Neural progenitor cell (in vitro differentiated cells): ENCODE measurements at regions not wholly inside any gene's neighbourhood (a gene's known extent, or its start where the extent isn't known, plus 50 kb on each side); places are given as distances from the start of the nearest gene placed in this dataset.
A peak's percentile ranks its signal among the peaks of the same experiment; 100 is the strongest.

Experiments
- DNase-seq: peaks from one replicate; pipeline ENCODE4 v3.0.0-alpha.2; 2016; ENCODE audit warnings: low spot score
- H2AFZ ChIP-seq: fragments of 200-600 bp; sonication (generic); replicated peaks from 2 replicates; pipeline ENCODE4 v1.6.1; 2016; ENCODE audit warnings: antibody characterized with exemption
- H3F3A ChIP-seq: fragments of 200-600 bp; sonication (generic); 2 replicates; pipeline ENCODE4 v1.6.1; 2016; ENCODE audit warnings: antibody characterized with exemption, low read depth
- H3K27ac ChIP-seq: fragments of 200-600 bp; sonication (generic); 2 replicates; pipeline ENCODE4 v1.5.1; 2016; ENCODE audit warnings: mild to moderate bottlenecking
- H3K27me3 ChIP-seq: fragments of 200-600 bp; sonication (generic); 2 replicates; pipeline ENCODE4 v1.6.1; 2016; ENCODE audit warnings: mild to moderate bottlenecking, moderate library complexity
- H3K36me3 ChIP-seq: fragments of 200-600 bp; sonication (generic); 2 replicates; pipeline ENCODE4 v1.5.1; 2016
- H3K4me1 ChIP-seq: fragments of 200-600 bp; sonication (generic); 2 replicates; pipeline ENCODE4 v1.6.1; 2016; ENCODE audit warnings: mixed run types
- H3K4me2 ChIP-seq: fragments of 200-600 bp; sonication (generic); 2 replicates; pipeline ENCODE4 v1.6.1; 2016
- H3K4me3 ChIP-seq: fragments of 200-600 bp; sonication (generic); 2 replicates; pipeline ENCODE4 v1.5.1; 2016
- H3K79me2 ChIP-seq: fragments of 200-600 bp; sonication (generic); 2 replicates; pipeline ENCODE4 v1.6.1; 2016; ENCODE audit warnings: low read depth
- H3K9ac ChIP-seq: fragments of 200-600 bp; sonication (generic); 2 replicates; pipeline ENCODE4 v1.6.1; 2016
- H3K9me3 ChIP-seq: fragments of 200-600 bp; sonication (generic); 2 replicates; pipeline ENCODE4 v1.5.1; 2016; ENCODE audit warnings: low read depth
- H4K20me1 ChIP-seq: fragments of 200-600 bp; sonication (generic); 2 replicates; pipeline ENCODE4 v1.6.1; 2016; ENCODE audit warnings: low read depth
- H3K27ac Mint-ChIP-seq: 3 replicates; pipeline ENCODE4 v1.8.0; 2021; ENCODE audit warnings: mixed read lengths
- H3K27me3 Mint-ChIP-seq: 2 replicates; pipeline ENCODE4 v1.8.0; 2022; ENCODE audit warnings: low read depth, mild to moderate bottlenecking, inconsistent platforms, moderate library complexity, mixed read lengths; ENCODE audit not compliant: insufficient read depth
- H3K36me3 Mint-ChIP-seq: 3 replicates; pipeline ENCODE4 v1.8.0; 2021; ENCODE audit warnings: mixed read lengths
- H3K4me1 Mint-ChIP-seq: 3 replicates; pipeline ENCODE4 v1.8.0; 2021; ENCODE audit warnings: mixed read lengths
- H3K4me3 Mint-ChIP-seq: 3 replicates; pipeline ENCODE4 v1.8.0; 2021; ENCODE audit warnings: mild to moderate bottlenecking, moderate library complexity, mixed read lengths
- H3K9me3 Mint-ChIP-seq: 3 replicates; pipeline ENCODE4 v1.8.0; 2020; ENCODE audit warnings: mixed read lengths
- EZH2 ChIP-seq: fragments of 200-600 bp; sonication (generic); IDR thresholded peaks from 2 replicates; pipeline ENCODE4 v1.6.1; 2017; ENCODE audit warnings: antibody characterized with exemption, mild to moderate bottlenecking, moderate library complexity
- EZH2phosphoT487 ChIP-seq: fragments of 200-600 bp; sonication (generic); IDR thresholded peaks from 2 replicates; pipeline ENCODE4 v1.6.1; 2017; ENCODE audit warnings: antibody characterized with exemption
- TF ChIP-seq, protein P1 (sequence below): fragments of 200-600 bp; sonication (generic); IDR thresholded peaks from 2 replicates; pipeline ENCODE4 v1.5.1; 2017; ENCODE audit warnings: antibody characterized with exemption, mild to moderate bottlenecking

DNA sequence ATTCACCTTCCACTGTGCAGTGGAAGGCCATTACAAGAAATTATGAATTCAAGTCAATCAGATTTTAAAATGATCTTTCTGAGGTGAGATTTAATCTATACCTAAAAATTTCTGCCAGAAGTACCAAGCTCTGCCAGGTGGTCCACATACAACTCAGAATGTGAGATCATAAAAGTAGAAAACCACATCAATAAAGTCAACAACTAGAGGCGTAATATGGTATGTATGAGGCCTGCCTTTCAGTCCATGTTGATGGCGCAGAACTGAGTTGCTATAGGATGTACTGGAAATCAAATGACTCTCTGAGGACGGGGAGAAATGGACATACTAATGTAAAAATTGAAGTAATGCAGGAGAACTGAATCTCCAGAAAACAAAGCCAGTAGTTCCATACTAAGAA is 163.8 kb upstream of the FBXL4 start:
- Histone ChIP-seq H3K4me2 (no peak overlapping the region), H3K27me3 (no peaks in the 10 kb centered on the region), H3K4me3 (no peak overlapping the region), H3F3A (no peaks in the 10 kb centered on the region), H3K27ac (no peak overlapping the region), H3K36me3 (no peaks in the 10 kb centered on the region), H3K4me1 (no peaks in the 10 kb centered on the region), H3K9me3 (no peaks in the 10 kb centered on the region), H3K9ac (no peak overlapping the region), H4K20me1 (no peaks in the 10 kb centered on the region), H2AFZ (peak overlapping the region; percentile 23), H3K79me2 (no peaks in the 10 kb centered on the region)
- Mint-ChIP-seq H3K4me3 (no peak overlapping the region), H3K27me3 (no peaks in the 10 kb centered on the region), H3K9me3 (no peaks in the 10 kb centered on the region), H3K27ac (no peak overlapping the region), H3K36me3 (no peaks in the 10 kb centered on the region), H3K4me1 (no peaks in the 10 kb centered on the region)
- no peak for TF ChIP-seq EZH2
- no peak for TF ChIP-seq EZH2phosphoT487
- TF ChIP-seq, protein P1, sequence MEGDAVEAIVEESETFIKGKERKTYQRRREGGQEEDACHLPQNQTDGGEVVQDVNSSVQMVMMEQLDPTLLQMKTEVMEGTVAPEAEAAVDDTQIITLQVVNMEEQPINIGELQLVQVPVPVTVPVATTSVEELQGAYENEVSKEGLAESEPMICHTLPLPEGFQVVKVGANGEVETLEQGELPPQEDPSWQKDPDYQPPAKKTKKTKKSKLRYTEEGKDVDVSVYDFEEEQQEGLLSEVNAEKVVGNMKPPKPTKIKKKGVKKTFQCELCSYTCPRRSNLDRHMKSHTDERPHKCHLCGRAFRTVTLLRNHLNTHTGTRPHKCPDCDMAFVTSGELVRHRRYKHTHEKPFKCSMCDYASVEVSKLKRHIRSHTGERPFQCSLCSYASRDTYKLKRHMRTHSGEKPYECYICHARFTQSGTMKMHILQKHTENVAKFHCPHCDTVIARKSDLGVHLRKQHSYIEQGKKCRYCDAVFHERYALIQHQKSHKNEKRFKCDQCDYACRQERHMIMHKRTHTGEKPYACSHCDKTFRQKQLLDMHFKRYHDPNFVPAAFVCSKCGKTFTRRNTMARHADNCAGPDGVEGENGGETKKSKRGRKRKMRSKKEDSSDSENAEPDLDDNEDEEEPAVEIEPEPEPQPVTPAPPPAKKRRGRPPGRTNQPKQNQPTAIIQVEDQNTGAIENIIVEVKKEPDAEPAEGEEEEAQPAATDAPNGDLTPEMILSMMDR = no peak
- DNase-seq = no peak

DNA sequence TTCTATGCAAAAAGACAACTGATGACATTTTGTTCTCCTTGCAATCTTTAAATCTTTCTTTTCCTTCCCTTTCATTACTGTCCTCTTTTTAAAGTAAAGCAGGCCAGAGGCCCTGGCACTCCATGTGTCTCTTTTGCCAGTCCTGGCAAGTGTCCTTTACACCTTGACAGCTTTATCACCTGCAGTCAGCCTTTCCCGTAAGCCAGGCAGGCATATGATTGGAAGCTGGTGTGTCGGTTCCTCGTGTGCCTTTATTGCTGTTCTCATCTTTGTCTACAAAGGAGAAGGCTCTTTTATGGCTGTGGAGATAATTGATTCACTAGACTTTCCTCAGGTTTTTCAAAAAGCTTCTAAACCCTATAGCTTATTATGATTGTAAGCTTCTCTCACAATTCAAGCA is 162.3 kb upstream of the FBXL4 start:
- Histone ChIP-seq H3K27ac (no peak overlapping the region), H3K4me3 (no peak overlapping the region), H3K36me3 (no peaks in the 10 kb centered on the region), H2AFZ (no peak overlapping the region), H3K79me2 (no peaks in the 10 kb centered on the region), H3K27me3 (no peaks in the 10 kb centered on the region), H3K4me1 (no peaks in the 10 kb centered on the region), H3K9me3 (no peaks in the 10 kb centered on the region), H3F3A (no peaks in the 10 kb centered on the region), H3K4me2 (no peak overlapping the region), H3K9ac (no peak overlapping the region), H4K20me1 (no peaks in the 10 kb centered on the region)
- Mint-ChIP-seq H3K9me3 (no peaks in the 10 kb centered on the region), H3K36me3 (no peaks in the 10 kb centered on the region), H3K4me1 (no peaks in the 10 kb centered on the region), H3K27ac (no peak overlapping the region), H3K27me3 (no peaks in the 10 kb centered on the region), H3K4me3 (no peak overlapping the region)
- DNase-seq = no peak
- no peak for TF ChIP-seq EZH2phosphoT487
- TF ChIP-seq, protein P1 = no peak
- no peak for TF ChIP-seq EZH2

DNA sequence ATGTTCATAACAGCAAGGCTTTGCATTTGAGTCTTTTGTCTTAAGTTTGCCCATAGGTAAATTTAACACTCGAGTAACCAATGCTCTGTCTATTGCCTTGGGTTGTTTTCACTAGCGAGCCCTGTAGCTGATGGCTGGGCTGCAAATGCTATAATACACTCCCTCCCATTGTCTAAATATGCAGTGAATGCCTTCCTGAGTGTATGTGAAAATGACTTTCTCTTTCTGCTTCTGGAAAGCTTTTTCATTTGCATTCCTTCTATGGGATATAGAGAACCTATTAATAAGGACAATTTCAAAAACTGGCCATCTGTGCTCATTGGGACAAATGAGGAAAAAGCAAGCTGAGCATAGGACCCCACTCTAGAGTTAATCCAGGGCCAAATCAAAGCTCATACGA is 156.5 kb upstream of the FBXL4 start:
- Histone ChIP-seq H3K79me2 (no peaks in the 10 kb centered on the region), H3K27me3 (no peaks in the 10 kb centered on the region), H3K4me3 (no peak overlapping the region), H3K4me1 (no peaks in the 10 kb centered on the region), H3K27ac (no peak overlapping the region), H3K36me3 (no peaks in the 10 kb centered on the region), H3F3A (no peaks in the 10 kb centered on the region), H3K9me3 (no peaks in the 10 kb centered on the region), H3K9ac (no peak overlapping the region), H4K20me1 (no peaks in the 10 kb centered on the region), H2AFZ (no peak overlapping the region), H3K4me2 (no peak overlapping the region)
- no peaks in the 10 kb centered on the region for H3K4me1 Mint-ChIP-seq
- H3K36me3 Mint-ChIP-seq = no peaks in the 10 kb centered on the region
- no peak overlapping the region for H3K4me3 Mint-ChIP-seq
- no peak overlapping the region for H3K27ac Mint-ChIP-seq
- TF ChIP-seq, protein P1 = no peak
- TF ChIP-seq EZH2 (no peak), EZH2phosphoT487 (no peak)
- no peaks in the 10 kb centered on the region for H3K9me3 Mint-ChIP-seq
- no peaks in the 10 kb centered on the region for H3K27me3 Mint-ChIP-seq
- no peak for DNase-seq

GRCh38 chr6:99099243-99099642 is 151.5 kb upstream of the FBXL4 start:
- Histone ChIP-seq H3F3A (peaks cover 8% of the 10 kb centered on the region), H3K27me3 (no peaks in the 10 kb centered on the region), H3K27ac (no peak overlapping the region), H3K4me2 (no peak overlapping the region), H3K4me1 (peaks cover 13% of the 10 kb centered on the region), H2AFZ (no peak overlapping the region), H3K36me3 (no peaks in the 10 kb centered on the region), H3K79me2 (no peaks in the 10 kb centered on the region), H3K9ac (no peak overlapping the region), H4K20me1 (no peaks in the 10 kb centered on the region), H3K4me3 (no peak overlapping the region), H3K9me3 (no peaks in the 10 kb centered on the region)
- TF ChIP-seq EZH2phosphoT487 = no peak
- TF ChIP-seq EZH2 = no peak
- TF ChIP-seq, protein P1 = no peak
- no peak for DNase-seq
- H3K9me3 Mint-ChIP-seq = no peaks in the 10 kb centered on the region
- H3K4me1 Mint-ChIP-seq = peaks cover 14% of the 10 kb centered on the region
- no peak overlapping the region for H3K27ac Mint-ChIP-seq
- no peak overlapping the region for H3K4me3 Mint-ChIP-seq
- H3K36me3 Mint-ChIP-seq = no peaks in the 10 kb centered on the region
- H3K27me3 Mint-ChIP-seq = peaks cover 2% of the 10 kb centered on the region
